NCI-H774 (cell line): ENCODE measurements at regions not wholly inside any gene's neighbourhood (a gene's known extent, or its start where the extent isn't known, plus 50 kb on each side); places are given as distances from the start of the nearest gene placed in this dataset.
"Not testable (repeated sequence)": the region's sequence is repeated elsewhere in the genome, so short reads cannot be mapped to it uniquely, and the experiment has no call there.

Experiments
- DNase-seq: peaks from one replicate; lab custom pipeline; 2025; lab: John Stamatoyannopoulos, UW

GRCh38 chr4:135447598-135447997 is 1246.0 kb upstream of the PABPC4L start:
- not testable (repeated sequence) for DNase-seq

GRCh38 chr4:135434936-135435335 is 1233.3 kb upstream of the PABPC4L start:
- DNase-seq: no peak

DNA sequence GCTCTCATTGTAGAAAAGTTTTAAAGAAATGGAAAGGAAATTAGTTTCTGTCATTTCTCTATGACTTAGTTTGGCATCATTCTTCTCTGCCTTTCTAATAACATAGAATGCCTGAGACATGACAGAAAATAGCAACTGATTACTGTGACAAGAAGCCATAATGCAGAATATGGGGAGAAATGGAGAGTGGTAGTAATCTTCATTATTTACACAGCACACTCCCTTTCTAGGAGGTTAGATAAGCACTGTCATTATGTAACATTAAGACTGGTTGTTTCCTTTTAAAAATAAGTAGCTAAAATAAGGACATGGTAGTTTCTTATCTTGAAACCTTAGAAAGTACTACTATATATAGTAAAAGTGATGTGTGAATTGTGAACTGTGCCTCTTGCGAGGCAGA is 1227.9 kb upstream of the PABPC4L start:
- DNase-seq: no peak

DNA sequence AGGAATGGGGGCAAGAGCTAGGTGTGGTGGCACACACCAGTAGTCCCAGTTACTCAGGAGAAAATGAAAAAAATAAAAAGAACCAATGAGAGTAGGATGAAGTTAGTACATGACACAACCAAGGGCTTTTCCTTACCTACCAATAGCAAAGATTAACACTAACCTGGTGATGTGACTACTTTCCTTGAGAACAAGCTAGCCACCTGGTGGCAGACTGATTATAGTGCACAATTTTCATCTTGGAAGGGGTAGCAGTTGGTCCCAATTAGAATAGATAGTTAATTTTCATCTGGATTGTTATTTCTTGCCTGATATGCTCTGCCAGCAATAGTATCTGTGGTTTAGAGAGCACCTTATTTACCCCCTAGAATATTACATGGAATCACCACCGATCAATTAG is 1216.8 kb upstream of the PABPC4L start:
- DNase-seq: no peak

GRCh38 chr4:135412213-135412612 is 1210.6 kb upstream of the PABPC4L start:
- no peak for DNase-seq

- no peak for DNase-seq
Measured at GRCh38 chr4:135411251-135411650, 1209.7 kb upstream of the PABPC4L start.

- DNase-seq: not testable (repeated sequence)
Measured at GRCh38 chr4:135409261-135409660, 1207.7 kb upstream of the PABPC4L start.

DNA sequence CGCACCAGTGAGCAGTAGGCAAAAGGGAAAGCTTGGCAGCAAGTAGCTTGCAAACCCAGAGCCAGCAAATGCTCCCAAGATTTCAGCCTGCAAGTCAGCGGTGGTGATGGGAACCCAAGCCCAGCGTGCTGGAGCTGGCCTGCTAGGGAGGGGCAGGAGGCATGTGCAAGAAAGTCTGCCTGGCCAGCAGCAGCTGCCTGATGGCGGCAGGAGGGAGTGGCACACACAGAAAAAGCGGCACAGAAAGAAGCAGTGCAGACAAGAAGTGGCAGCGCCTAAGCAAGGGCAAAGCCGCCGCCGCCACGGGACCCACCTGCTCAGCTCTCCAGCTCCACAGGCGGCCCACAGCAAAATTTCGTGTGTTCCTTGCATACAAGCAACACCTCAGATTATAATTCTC is 1206.5 kb upstream of the PABPC4L start:
- no peak for DNase-seq

GRCh38 chr4:135406597-135406996 is 1205.0 kb upstream of the PABPC4L start:
- DNase-seq: not testable (repeated sequence)

DNA sequence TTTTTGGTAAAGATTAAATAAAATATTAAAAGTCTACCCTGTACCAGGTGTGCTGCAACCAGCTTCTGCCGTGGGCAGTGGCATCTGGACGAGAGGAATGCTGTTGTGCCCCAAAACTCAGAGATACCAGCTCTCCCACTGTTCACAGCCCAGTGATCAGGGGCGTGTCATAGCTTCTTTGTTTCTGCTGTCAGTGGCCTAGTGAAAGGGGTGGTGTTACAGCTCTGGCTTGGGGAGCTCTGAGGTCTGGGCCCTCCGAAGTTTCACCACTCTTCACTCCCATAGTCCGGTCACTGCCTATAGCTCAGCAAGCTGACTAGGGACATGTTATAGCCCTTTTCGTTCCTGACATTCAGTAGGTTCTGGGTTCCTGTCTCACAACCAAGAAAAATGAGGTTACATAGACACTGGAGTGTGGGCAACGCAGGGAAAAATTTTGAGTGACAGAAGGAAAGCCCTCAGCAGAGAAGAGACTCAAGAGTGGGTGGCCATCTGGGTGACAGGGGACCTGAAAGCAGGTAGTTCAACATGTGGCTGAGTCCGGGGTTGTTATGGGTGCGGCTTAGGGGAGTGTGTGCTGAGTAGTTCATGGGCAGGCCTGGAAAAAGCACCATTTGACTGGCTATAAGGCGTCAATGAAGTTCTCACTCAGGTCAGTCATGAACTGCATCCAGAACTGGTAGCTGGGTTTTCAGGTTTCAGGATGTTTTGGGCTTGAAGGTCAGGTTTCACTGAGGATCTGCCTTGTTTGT is 1184.4 kb upstream of the PABPC4L start:
- no peak for DNase-seq

- no peak for DNase-seq
Measured at GRCh38 chr4:135383356-135384288, 1182.0 kb upstream of the PABPC4L start.

DNA sequence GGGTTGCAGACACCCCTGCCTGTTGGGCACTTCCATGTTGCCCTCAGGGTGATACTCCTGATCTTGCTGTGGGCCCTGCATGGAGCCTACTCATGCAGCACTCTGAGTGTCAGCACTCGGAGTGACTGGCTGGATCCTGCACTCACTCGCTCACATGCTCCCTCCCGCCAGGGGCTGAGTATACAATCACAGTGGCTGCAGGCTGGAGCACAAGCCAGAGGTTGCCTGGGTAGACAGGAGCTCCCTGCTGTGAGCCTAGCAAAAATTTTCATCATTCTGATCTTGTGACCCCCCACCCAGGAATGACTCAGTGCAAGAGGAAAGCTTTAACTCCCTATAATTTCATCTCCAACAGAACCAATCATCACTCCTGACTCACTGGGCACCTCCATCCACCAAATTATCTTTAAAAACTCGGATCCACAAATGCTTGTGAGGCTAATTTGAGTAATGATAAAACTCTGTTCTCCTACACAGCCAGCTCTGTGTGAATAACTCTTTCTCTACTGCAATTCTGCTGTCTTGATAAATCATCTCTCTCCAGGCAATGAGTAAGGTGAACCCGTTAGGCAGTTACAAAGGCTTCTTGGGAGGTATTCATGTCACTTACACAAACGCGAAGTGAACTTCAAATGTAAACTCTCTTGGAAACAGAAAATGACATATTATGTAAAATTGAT is 1180.8 kb upstream of the PABPC4L start:
- no peak for DNase-seq

DNA sequence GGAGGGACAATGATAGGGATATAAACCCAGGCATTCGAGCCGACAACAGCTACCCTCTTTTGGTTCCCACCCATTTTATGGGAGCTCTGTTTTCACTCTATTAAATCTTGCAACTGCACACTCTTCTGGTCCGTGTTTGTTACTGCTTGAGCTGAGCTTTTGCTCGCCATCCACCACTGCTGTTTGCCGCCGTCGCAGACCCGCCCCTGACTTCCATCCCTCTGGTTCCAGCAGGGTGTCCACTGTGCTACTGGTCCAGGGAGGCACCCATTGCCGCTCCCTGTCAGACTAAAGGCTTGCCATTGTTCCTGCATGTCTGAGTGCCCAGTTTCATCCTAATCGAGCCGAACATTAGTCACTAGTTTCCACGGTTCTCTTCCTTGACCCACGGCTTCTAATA is 1170.5 kb upstream of the PABPC4L start:
- DNase-seq: no peak

GRCh38 chr4:135371137-135371536 is 1169.5 kb upstream of the PABPC4L start:
- DNase-seq: no peak

DNA sequence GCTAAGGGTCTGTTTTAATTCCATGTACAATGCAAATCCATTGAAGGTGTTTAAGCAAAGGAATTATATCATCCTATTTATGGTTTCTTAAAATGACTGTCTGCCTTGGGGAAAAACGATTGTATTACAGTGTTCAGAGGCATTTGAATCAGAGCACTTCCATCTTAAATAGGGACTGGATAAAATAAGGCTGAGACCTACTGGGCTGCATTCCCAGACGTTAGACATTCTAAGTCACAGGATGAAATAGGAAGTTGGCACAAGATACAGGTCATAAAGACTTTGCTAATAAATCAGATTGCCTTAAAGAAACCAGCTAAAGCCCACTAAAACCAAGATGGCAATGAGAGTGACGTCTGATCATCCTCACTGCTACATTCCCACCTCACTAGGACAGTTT is 1167.2 kb upstream of the PABPC4L start:
- DNase-seq: no peak

DNA sequence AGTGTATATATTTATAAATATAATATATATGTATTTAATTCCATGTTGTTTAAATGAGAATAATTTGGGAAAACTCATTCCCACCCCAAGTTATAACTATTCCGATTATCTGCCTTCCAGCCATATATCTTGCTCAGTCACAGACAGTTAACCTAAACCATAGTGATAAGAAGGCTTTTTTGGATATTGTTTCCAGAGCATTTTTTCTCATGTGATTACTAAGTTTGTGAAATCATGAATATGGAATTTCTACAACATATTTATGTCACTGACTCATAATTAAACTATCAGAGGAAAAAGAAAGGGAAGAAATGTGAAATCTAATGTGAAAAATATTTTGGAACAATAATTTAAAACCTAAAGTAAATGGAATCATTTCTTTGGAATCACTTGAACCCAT is 1163.5 kb upstream of the PABPC4L start:
- DNase-seq: no peak

DNA sequence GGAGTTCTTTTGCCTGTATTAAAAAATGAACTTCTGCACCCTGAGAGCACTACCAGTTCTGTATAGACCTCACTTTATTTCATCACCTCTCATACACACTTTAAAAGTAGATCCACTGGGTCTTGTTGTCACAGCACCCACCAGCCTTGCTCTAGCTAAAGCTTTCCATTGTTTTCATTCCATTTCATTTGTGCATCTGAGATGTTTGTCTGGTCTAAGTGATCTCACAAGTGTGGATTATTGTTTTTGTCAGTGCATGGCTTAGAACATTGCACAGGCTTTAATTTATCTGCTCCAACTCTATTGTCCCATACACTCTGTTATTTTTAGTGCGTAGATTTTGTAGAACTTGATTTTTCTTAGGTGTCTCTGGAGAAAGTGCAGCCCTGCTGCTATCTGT is 1157.5 kb upstream of the PABPC4L start:
- DNase-seq: no peak

DNA sequence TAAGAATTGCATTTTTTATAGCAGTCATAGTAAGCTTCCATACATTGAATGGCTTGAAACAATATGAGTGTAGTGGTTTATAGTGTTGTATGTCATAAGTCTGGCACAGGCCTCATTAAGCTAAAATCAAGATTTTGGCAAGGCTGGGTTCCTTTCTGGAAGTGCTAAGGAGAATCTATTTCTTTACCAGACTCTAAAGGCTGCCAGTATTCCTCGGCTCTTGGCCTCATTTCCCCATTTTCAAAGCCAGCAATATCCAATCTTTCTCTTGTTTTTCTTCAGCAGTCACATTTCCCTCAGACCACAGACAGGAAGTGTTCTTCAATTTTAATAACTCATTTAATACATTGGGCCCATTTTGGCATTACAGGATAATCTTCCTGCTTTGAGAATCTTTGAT is 1155.5 kb upstream of the PABPC4L start:
- no peak for DNase-seq

DNA sequence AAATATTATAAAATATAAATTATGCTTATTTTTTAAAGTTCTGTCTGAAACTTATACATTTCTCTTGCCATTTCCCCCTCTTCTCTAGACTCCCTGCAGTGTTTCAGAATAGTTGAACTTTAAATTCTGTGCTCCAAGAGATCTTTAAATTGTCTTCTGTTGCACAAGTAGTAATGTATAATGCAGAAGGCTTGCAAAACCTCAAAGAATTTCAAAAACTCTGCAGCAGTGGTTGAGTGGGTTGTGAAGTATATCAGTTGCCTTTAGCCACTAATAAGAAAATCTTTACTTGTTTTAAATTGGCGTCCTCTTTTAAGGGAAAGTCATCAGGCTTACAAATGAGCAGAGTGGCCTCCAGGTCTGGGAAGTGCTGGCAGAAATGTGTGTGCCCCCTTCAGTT is 1153.3 kb upstream of the PABPC4L start:
- no peak for DNase-seq

- DNase-seq: no peak
Measured at GRCh38 chr4:135353008-135353407, 1151.4 kb upstream of the PABPC4L start.

DNA sequence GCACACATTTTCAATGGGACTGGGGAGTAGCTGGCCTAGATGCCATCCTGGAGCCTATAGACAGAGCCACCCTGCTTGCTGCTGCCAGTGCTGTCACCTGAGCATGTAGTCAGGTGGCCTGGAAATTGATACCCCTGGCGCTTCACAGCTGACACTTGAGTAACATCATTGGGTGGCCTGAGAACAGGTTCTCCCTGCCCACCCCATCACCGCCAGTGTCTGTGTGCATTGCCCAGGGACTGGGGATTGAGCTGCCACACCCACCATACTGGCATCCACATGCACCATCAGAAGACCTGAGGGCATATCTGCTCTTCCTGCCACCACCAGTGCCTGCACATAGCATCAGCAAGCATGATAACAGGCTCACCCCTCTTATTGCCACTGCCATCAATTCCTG is 1142.9 kb upstream of the PABPC4L start:
- DNase-seq: no peak

DNA sequence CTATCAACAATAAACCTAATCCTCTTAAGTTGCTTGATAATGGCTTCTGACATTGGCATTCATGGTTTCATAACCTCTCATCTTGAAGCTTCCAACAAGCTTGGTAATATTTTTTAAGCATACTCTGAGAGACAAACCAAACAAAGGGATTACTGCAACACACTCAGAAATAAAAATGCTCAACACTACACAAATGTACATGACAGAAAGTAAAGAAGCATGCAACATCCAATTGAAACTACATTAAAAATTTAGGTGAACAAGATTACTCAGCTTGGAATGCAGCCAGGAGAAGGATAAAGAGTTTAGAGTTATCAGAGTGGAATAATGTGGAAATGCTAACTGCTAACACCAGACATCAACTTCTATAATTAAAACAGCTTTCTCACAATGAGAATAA is 1136.6 kb upstream of the PABPC4L start:
- no peak for DNase-seq

DNA sequence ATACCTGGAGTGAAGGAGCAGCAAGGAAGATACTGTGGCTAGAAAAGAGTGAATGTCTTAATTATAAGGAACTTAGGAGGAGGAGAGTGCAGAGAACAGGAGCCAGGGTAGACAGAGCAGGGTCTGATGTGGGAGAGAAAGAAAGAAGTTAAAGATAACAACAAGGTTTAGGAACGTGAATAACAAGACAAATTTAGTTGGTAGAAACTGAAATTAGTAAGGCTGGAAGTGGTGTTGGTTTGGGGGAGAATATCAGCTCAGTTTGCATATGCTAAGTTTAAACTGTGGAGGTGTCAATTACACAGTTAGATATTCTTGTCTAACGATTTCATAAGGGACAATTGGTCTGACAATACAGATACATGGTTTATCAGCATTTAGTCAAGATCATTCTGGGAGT is 1123.7 kb upstream of the PABPC4L start:
- DNase-seq: no peak
